ENCODE measurements at regions not wholly inside any gene's neighbourhood (a gene's known extent, or its start where the extent isn't known, plus 50 kb on each side); places are given as distances from the start of the nearest gene placed in this dataset.

DNA sequence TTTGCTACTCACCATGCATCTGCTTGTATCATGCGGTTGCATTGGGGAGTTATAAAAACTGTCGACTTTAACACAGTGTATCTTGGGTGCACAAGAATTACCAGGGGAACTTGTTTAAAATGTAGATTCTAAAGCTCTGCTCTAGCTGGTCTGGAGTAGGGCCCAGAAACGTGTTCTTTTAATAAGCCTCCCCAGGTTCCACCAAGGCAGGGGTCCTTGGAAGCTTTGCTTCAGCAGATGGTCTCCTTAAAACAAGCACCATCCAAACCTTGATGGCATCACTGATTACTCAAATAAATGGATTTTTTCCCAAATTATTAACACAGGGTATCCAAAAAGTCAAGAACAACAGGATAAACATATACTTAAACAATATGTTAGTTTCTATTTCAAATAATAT lies 120.2 kb upstream of the NDP start:
- TF ChIP-seq GATA2 (IDR thresholded peaks at IDR 0.05; ENCODE audit: low read depth, low read length) = no peak
- no peak for TF ChIP-seq GATA3 (IDR thresholded peaks at IDR 0.05; ENCODE audit: low read depth, low read length)
